GM12878 (cell line): ENCODE measurements at regions not wholly inside any gene's neighbourhood (a gene's known extent, or its start where the extent isn't known, plus 50 kb on each side); places are given as distances from the start of the nearest gene placed in this dataset.

Experiments
- BMI1 ChIP-seq: fragments of 450-650 bp; IDR thresholded peaks from 2 replicates; pipeline ENCODE4 v1.6.1; 2016; ENCODE audit warnings: mild to moderate bottlenecking, moderate library complexity, borderline replicate concordance
- ZNF274 ChIP-seq: IDR thresholded peaks from one replicate; pipeline ENCODE4 v1.8.0; 2011; ENCODE audit not compliant: insufficient read length, insufficient read depth

GRCh38 chr2:196498962-196499361 lies 140.6 kb upstream of the CCDC150 start:
- TF ChIP-seq ZNF274 (no peak), BMI1 (no peak)
